ENCODE measurements at regions not wholly inside any gene's neighbourhood (a gene's known extent, or its start where the extent isn't known, plus 50 kb on each side); places are given as distances from the start of the nearest gene placed in this dataset.

- TF ChIP-seq CTCF (IDR thresholded peaks at IDR 0.05) (no peak), POLR2A (IDR thresholded peaks at IDR 0.05) (no peak)
Measured at GRCh38 chr3:174362556-174362955, 496.6 kb upstream of the NAALADL2 start.

Measured in esophagus squamous epithelium (tissue), 4 donors.